ENCODE measurements at regions not wholly inside any gene's neighbourhood (a gene's known extent, or its start where the extent isn't known, plus 50 kb on each side); places are given as distances from the start of the nearest gene placed in this dataset.

GRCh38 chr10:45118929-45119328 lies 118.2 kb downstream of the ZNF22 start:
- TF ChIP-seq SIN3A (IDR thresholded peaks at IDR 0.05; ENCODE audit: borderline replicate concordance, insufficient read depth, low read length) (no peak), POLR2AphosphoS5 (IDR thresholded peaks at IDR 0.05; ENCODE audit: low read depth, low read length) (no peak), TAF1 (IDR thresholded peaks at IDR 0.05; ENCODE audit: borderline replicate concordance, insufficient read depth, low read length) (no peak), REST (IDR thresholded peaks at IDR 0.05; ENCODE audit: insufficient read depth in 1 of 2, low read depth in 2 of 2, low read length in 2 of 2) (no peak), FOXP2 (optimal IDR thresholded peaks at IDR 0.05; ENCODE audit: borderline replicate concordance, extremely low read depth, extremely low read length, insufficient read depth) (no peak)

GRCh38 chr10:45135443-45136198 lies 134.9 kb downstream of the ZNF22 start:
- TF ChIP-seq REST (IDR thresholded peaks at IDR 0.05; ENCODE audit: insufficient read depth in 1 of 2, low read depth in 2 of 2, low read length in 2 of 2) (no peak), FOXP2 (optimal IDR thresholded peaks at IDR 0.05; ENCODE audit: borderline replicate concordance, extremely low read depth, extremely low read length, insufficient read depth) (no peak), TAF1 (IDR thresholded peaks at IDR 0.05; ENCODE audit: borderline replicate concordance, insufficient read depth, low read length) (no peak), SIN3A (IDR thresholded peaks at IDR 0.05; ENCODE audit: borderline replicate concordance, insufficient read depth, low read length) (no peak), POLR2AphosphoS5 (IDR thresholded peaks at IDR 0.05; ENCODE audit: low read depth, low read length) (no peak)

- no peak for TF ChIP-seq POLR2AphosphoS5 (IDR thresholded peaks at IDR 0.05; ENCODE audit: low read depth, low read length)
- no peak for TF ChIP-seq REST (IDR thresholded peaks at IDR 0.05; ENCODE audit: insufficient read depth in 1 of 2, low read depth in 2 of 2, low read length in 2 of 2)
- TF ChIP-seq SIN3A (IDR thresholded peaks at IDR 0.05; ENCODE audit: borderline replicate concordance, insufficient read depth, low read length): no peak
- no peak for TF ChIP-seq TAF1 (IDR thresholded peaks at IDR 0.05; ENCODE audit: borderline replicate concordance, insufficient read depth, low read length)
- TF ChIP-seq FOXP2 (optimal IDR thresholded peaks at IDR 0.05; ENCODE audit: borderline replicate concordance, extremely low read depth, extremely low read length, insufficient read depth): no peak
Observed at GRCh38 chr10:45136256-45136655, 135.5 kb downstream of the ZNF22 start.

GRCh38 chr10:45144326-45145070 lies 143.8 kb downstream of the ZNF22 start:
- no peak for TF ChIP-seq FOXP2 (optimal IDR thresholded peaks at IDR 0.05; ENCODE audit: borderline replicate concordance, extremely low read depth, extremely low read length, insufficient read depth)
- no peak for TF ChIP-seq TAF1 (IDR thresholded peaks at IDR 0.05; ENCODE audit: borderline replicate concordance, insufficient read depth, low read length)
- TF ChIP-seq REST (IDR thresholded peaks at IDR 0.05; ENCODE audit: insufficient read depth in 1 of 2, low read depth in 2 of 2, low read length in 2 of 2): no peak
- TF ChIP-seq SIN3A (IDR thresholded peaks at IDR 0.05; ENCODE audit: borderline replicate concordance, insufficient read depth, low read length): no peak
- no peak for TF ChIP-seq POLR2AphosphoS5 (IDR thresholded peaks at IDR 0.05; ENCODE audit: low read depth, low read length)
